Stimulated activated CD4-positive, alpha-beta T cell treated with anti-CD3 and anti-CD28 coated beads, Interleukin-12 subunit alpha, Interleukin-12 subunit beta, amount 100 ng/mL, for 4 hours (primary cell): ENCODE measurements at regions not wholly inside any gene's neighbourhood (a gene's known extent, or its start where the extent isn't known, plus 50 kb on each side); places are given as distances from the start of the nearest gene placed in this dataset.
"Not testable (repeated sequence)": the region's sequence is repeated elsewhere in the genome, so short reads cannot be mapped to it uniquely, and the experiment has no call there.

Experiments used
- DNase-seq: peaks from one replicate; pipeline ENCODE4 v3.0.0-alpha.2; 2020

DNA sequence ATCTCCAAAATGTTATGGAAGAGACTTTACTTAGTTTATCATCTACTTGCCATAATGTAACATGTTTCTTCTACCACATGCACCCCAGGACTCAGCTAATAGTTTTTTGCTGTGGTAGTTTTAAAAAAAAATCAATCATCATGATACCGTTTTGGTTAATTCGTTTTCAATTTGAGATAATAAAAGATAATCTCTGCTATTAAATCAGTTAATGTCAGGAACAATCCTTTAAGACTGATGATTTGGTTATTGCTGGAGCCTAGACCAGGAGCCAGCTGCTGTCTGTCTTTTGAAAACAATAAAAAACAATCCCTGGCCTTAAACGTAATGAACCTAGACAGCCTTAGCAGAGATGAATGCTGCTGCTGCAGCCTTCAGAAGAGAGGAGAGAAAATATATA lies 403.7 kb downstream of the OXSM start:
- DNase-seq: no peak

DNA sequence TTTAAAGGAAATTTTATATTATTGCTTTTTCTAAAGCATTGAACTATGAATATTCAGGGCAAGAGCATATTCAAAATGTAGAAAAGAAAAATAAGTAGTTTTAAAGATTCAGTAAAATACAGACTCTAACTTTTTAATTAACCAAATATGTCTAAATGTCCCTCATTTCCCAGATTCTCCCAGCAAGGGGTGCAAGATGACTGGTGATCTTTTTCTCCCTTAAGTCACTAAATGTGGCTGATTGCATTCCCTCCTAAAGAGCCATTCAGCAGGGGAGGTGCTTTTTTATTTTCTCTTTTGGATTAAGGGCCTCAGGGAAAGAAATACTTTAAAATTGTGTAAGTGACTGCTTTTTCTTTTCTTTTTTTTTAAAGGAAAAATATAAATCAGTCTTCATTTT lies 406.9 kb downstream of the OXSM start:
- no peak for DNase-seq

DNA sequence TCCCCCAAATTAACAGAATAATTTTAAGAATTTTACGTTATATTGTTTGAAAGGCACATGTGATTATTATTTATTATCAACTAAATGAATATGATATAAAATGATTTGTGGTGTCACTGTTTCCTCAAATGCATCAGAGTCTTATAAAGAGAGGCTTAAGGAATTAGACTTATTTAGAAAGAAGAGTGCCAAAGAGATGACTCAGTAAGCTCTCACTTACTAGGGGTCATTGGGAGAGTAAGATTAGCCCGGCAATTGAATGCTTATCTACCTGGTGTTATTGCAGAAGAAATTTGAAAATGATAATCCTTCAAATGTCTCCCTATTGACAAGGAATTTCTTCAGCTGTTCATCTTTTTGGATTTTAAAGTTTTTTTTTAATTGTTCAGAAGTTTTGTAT lies 408.7 kb downstream of the OXSM start:
- DNase-seq: no peak

DNA sequence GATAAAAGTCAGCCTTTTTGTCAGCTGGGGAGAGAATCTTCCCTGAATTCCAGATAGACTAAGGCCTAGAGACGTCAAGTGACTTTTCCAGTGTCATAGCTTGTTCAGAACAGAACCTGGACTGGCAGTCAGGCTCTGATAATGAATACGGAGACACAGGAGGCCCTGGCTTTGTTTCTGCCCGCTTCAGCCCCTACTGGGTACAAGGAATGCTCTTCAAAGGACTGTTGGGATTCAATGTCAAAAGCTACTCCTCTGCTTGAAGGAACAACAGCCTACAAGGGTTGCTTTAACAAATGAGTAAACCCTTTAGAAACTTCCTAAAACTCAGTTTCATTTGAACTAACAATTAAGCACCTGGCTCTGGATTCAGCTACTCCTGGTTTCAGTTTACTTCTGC lies 412.3 kb downstream of the OXSM start:
- no peak for DNase-seq

DNA sequence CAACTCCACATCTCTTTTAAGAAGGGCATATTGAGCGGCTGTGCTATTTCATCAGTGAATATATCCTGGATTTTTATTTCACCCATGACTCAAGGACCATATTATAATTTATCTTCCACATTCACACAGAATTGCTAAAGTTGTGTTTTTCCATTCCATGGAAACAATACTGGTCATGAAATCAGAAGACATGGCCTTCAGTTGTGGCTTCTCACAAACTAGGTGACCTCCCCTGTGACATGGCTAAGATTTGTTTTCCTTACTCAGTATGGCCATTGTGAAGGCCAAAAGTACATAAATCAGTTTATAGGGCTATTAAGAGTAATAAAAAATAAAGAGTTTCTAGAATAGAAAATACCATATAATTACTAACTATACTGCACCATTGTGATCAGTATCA lies 415.6 kb downstream of the OXSM start:
- no peak for DNase-seq

DNA sequence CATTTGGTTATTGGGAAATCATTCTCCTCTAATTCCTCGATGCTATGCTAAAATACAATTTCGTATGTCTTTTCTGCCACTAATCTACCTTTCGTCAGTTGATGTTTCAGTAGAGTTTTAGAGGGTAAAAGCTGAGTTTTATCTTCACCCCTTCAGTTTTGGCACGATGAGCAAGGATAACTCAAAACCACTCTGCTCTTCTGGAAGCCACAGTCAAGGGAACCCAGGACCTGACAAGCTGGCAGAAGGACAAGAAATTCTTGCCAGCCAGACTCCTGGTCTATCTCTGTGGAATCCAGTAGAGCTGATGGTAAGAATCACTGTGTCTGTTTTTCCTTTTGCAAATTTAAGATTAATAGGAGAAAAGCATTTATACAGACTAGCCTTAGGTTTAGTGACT lies 414.4 kb upstream of the LRRC3B start:
- no peak for DNase-seq

DNA sequence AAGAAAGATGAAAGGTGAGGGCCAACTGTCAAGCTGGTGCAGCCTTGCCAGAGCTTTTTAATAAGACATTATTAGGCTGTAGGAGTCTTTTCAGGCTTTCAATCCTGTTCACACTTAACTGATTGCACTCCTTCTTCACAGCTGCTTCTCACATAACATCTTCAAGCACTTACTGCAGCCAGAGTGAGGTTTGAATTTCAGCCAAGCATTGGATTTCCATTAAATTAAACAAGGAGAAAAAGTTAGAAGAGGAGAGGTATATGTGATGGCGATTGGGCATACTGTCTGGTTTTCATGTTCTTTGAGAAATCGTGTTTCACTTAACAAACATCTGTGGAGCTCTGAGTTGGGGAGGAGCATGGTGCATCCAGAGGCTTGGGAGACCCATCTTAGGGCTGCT lies 392.8 kb upstream of the LRRC3B start:
- DNase-seq: no peak

DNA sequence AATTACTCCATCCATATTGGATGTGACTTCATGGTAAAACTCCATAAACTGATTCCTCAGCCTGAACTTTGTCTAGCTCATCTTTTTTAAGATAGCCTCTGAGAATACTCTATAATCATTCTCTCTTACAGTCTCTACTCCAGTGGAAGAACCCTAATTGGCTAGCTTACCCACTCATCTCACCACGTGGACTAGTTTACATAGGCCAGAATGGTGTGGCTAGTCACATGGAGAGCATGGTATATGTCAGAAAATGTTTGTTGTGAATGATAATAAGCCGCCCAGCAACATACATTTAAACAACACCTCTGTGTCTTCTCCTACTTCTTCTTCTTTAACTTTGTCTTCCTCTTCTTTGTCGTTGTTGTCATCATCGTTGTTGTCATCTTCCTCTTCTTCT lies 389.2 kb upstream of the LRRC3B start:
- no peak for DNase-seq

DNA sequence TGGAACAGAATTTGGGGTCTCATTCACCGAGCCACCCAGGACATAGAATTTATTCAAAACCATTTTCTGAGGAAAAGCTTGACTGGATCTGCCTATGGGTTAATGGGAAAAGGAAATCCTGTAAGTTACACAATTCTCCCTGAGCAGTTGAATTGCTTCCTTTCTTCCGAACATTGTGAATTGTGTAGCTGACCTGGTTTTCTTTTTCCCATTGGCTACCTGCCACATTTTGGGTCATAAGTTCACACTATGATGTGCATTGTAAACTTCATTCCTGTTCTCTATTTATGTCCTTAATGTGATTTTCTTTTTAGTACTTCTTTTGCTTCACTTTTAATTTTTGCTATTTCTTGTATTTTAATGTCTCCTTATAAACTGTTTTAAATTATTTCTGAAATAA lies 386.0 kb upstream of the LRRC3B start:
- DNase-seq: no peak

DNA sequence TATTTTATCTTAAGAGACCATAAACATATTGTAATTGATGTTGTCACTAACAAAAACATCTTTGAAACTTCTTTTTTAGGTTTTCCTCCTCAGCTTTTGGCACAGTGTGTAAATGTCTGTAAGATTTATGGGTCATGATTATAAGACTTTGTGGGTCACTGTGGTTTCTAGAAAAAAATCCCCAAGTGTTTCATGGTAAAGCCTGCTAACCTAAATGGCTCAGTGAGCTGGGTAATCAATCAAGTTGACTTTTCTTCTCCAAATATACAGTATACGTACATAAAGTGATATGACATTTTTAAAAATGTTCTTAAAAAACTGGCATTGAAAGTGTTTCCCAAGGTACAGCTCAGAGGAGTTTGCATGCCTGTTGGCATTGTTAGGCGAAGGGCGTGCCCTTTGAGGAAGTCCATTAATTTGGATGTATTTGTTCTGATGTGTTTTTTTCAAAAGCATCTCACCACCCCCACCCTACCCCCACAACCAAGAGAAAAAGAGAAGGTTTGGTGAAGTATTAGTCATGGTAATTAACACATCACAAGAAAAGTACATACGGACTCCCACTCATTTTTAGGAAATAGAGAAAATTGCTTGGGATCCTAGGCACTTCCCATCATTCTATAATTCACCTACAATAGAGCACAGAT lies 385.4 kb upstream of the LRRC3B start:
- no peak for DNase-seq

DNA sequence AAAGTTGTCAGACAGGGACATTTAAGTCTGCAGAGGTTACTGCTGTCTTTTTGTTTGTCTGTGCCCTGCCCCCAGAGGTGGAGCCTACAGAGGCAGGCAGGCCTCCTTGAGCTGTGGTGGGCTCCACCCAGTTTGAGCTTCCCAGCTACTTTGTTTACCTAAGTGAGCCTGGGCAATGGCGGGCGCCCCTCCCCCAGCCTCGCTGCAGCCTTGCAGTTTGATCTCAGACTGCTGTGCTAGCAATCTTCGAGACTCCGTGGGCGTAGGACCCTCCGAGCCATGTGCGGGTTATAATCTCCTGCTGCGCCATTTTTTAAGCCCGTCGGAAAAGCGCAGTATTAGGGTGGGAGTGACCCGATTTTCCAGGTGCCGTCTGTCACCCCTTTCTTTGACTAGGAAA lies 378.0 kb upstream of the LRRC3B start:
- not testable (repeated sequence) for DNase-seq

DNA sequence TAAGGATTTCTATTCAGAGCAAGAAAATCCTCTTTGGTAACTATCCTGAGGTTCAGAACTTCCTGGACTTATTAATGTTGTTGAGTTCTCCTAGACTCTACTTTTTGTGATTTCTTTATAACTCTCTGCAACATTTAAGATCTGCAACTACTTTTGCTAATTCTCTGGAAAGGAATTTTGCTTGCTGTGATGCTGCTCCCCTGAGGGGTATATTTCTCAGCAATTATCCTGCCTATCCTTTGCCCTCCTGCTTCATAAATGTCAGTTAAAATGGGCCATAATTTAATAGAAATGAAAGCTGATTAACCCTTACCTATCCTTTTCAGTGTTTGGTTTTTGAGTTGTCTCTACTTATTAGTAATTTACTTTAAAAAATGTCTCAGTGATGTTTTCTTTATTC lies 377.3 kb upstream of the LRRC3B start:
- no peak for DNase-seq

DNA sequence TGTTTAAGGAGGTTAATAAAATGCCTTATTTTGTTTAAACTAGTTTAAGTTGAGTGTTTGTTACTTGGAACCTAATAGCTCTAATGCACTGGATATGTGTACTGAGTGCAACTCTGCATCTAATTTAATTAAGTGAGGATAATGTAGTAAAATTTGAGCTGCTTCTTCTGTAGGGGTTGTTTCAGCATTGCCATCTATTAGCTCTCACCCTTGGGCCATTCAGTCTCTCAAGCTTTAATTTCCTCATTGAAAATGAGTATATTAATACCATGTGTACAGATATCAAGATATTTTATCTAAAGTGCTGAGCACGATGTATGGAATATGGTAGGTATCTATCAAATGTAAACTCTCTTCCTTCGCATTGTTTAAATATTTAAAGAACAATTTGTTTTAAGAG lies 375.7 kb upstream of the LRRC3B start:
- DNase-seq: no peak

DNA sequence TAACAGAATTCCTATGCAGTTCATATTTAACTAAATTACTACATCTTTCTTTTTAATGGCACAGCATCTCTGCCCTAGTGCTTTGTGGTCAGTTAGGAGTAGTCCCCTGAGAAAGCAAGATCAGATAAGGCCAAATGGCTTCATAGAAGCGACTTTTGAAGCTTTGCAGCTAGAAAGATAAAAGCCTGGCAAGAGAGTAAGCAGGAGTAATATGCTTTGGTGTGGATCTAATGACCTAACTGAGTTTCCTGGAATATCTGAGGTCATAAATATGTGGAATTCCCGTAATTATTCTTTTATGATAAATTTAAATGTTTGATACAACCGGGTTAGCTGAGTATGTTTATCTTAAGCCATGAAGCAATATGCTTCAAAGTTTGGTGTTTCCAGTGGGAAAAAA lies 374.9 kb upstream of the LRRC3B start:
- DNase-seq: no peak

DNA sequence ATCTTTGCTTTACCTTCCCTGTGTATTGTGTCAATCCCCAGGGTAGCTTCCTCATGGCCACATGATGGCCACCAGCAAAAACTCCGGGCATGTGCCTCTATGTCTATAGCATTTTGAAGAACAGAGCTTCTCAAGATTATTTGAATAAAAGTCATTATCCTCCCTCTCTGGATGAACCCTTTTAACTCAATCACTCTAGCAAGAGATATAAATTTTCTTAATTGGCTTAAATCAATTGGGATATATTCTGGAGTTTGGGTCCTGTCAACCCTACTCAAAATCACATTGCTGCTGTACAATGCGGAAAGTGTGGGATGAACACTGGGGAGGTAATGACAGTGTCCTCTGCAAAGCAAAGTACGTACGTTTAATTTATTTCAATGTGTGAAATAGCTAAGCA lies 370.6 kb upstream of the LRRC3B start:
- no peak for DNase-seq

DNA sequence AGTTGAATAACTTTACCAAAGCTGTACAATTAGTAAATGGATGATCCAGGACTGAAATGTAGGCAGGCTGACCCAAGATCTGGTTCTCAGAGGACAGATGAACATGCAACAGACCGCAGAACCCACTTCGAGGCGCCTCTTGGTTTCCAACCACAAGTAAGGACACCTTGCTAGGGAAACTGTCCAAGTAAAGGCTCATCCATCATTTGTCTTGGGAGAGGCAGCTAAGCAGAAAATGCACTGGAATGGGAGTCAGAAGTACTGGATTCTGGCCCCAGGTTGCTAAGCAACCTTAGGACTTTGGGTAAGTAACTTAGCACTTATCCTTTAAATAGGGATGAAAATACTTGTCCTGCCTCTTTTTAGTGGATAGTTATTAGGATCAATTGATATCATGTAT lies 366.3 kb upstream of the LRRC3B start:
- DNase-seq: no peak

DNA sequence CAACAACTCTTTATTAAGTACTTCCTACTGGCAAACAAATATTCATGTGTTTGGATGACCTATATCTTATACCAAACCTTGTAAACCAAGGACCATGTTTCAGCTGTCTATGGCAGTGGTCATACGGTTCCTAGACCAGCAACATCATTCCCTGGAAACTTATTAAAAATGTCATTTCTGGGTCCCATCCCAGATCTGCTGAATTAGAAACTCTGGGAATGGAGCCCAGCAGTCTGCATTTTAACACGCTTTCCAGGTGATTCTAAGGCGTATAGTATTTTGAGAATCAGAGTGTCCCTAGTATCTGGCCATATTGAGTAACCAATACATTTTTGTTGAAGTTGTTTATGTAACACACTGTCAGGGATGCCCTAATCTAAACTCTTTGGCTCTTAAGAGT lies 363.4 kb upstream of the LRRC3B start:
- no peak for DNase-seq

DNA sequence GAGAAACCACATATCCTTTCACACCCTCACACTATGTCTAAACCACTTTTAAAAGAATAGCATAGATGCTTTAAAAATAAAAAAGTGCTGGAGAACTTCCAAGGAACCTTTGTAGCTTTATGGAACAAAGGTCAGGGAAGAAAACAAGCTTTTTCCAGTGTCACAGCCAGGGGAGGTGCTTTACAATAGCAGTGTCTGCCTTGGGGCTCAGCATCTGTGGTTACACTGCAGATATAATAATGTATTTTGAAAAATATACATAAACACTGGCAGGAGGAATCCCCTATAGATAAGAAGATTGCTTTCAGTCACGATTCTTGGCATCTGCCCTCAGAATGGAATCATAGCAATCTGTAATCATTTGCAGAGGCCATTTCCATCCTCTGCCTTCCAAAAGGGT lies 362.4 kb upstream of the LRRC3B start:
- no peak for DNase-seq

DNA sequence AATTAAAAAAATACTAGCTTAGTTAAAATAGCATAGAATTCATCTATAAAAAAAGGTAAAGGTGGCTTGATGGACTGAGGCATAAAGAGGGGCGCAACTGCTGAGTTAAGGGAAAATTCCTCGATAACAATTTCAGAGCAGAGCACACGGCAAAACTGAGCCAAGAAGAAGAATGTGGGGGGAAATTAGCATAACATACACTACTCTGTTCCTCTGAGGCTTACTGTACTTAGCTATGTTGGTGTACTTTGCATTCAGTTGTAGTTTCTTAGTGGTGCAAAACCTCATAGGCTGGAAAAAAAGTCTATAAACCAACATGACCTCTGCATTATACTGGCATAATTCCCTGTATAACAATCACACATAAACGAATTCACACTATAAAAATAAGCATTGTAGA lies 357.9 kb upstream of the LRRC3B start:
- no peak for DNase-seq

DNA sequence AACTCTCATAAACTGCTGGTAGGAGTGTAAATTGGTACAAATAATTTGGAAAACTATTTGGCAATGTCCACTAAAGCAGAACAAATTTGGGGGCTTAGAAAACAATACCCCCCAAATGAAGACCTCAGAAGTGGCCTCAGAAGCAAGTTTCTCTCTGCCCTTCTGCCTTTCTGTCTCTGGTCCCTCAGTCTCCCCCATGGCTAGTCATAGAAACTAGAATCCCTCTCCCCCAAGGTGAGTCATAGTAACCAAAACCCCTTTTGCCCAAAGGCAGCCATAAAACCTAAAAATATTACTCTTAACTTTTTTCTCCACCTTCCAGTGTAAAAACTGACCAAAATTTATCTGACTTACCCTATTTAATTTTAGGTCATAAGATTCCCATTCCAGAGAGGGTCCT lies 350.7 kb upstream of the LRRC3B start:
- DNase-seq: no peak

DNA sequence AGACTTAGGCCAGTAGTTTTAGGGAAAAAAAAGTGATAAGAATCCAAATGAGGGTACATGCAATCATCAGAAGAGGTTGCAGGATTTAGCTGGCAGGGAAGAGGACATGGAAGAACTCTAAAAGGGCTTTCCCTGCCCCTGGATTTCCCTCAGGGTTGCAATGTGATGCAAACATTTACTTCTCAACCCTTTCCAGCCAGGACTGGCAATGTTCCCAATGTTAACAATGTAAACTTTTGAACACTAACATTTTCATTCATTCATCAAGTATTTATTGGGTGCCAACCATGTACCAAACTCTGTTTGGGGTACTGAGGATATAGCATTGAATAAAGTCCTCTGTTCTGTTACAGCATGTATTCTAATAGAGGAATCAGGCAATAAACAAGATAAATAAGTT lies 349.4 kb upstream of the LRRC3B start:
- no peak for DNase-seq

DNA sequence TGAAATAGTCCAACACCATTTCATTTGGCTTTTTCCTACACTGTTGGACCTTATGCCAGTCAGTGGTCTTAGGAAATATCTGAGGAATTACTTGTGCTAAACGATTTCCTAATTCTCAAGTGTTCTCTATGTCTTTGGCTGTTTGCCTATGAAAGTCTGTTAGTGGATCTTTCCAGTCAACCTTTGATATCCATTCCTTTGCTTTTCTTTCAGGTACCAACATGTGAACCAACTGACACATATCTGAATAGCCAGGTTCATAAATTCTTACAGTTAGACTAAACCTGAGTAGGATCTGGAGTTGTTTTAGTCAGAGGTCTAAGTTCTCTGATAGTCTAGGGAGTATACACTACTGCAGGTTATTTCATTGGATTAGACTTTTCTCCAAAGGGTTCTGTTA lies 343.5 kb upstream of the LRRC3B start:
- DNase-seq: no peak

DNA sequence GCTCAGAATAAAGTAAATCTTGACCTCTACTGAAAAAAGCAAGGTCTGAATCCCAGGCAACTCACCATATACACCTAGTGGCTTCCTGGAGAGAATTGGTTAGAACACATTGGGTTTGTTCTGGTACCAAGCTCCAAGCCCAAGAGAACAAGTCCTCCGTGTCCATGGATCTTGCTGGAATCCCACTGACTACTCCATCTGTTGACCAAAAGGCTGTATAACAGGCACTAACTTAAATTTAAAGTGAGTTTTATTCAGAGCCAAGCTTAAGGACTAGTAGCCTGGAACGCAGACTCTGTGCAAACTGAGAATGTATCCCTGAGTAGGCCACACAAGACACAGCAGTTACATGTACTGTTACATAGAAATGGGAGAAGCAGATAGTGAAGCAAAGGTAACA lies 342.1 kb upstream of the LRRC3B start:
- no peak for DNase-seq

DNA sequence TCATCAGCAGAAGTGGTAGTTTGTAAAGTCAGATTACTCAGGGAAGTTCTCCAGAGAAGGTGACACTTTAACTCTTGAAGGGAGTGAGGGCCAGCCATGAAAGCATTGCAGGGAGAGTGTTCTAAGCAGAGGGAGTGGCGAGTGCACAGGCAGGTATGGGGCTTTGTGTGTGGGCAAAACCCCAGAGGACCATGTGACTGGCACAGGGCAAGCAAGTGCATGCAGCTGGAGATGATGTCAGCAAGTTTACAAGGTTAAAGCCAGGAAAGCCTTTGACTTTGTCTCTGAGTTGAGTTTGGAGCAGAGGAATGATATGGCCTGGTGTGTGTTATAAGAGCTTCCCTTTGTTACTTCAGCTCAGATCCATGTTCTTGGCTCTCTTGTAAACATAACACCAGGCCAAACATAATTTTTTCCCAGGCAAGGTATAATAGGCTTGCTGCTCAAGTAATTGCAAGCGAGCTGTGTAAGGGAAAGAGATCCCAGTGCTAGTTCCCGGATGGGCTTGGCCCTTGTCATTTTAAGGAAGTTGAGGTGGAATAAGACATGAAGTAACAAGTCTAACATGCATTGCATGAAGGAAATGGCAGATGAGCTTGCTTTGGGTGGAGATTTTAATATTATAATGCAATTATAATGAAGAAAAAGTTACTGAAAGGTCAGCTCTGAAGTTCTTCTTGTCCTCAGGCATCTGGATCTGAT lies 341.1 kb upstream of the LRRC3B start:
- no peak for DNase-seq

DNA sequence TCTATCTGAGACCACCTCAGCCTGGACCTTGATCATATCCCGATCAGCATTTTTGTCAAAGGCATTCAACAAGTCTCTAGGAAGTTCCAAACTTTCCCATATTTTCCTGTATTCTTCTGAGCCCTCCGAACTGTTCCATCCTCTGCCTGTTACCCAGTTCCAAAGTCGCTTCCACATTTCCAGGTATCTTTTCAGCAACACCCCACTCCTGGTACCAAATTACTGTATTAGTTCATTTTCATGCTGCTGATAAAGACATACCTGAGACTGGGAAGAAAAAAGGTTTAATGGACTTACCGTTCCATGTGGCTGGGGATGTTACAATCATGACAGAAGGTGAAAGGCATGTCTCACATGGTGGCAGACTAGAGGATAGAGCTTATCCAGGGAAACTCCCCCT lies 338.1 kb upstream of the LRRC3B start:
- DNase-seq: not testable (repeated sequence)
